GM21737 (cell line): ENCODE measurements at regions not wholly inside any gene's neighbourhood (a gene's known extent, or its start where the extent isn't known, plus 50 kb on each side); places are given as distances from the start of the nearest gene placed in this dataset.
"Not testable (repeated sequence)": the region's sequence is repeated elsewhere in the genome, so short reads cannot be mapped to it uniquely, and the experiment has no call there.

ENCODE experiments used
- ATAC-seq: cut with Tn5 transposase; IDR thresholded peaks from one replicate; pipeline ENCODE4 v1.9.1; 2021; ENCODE audit warnings: mild to moderate bottlenecking, moderate library complexity; ENCODE audit not compliant: unreplicated experiment

DNA sequence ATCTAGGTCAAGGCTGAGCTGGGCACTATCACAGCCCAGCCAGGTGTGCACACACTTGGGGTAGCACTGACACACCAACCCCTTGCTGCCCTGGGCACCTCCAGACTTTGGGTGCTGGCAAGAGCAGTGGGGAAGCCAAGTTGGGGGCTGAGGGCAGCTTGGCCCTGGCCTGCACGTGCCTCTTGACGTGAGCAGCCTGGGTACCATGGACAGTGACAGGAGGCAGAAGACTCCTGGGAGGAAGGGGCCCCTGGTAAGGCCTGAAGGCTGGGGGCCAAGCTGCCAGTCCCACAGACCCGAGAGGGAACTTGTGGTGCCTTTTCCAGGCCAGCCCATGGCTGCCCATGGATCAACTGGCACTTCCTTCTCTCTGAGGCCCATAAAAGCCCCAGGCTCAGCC is 124.1 kb upstream of the SFSWAP start:
- no peak for ATAC-seq

DNA sequence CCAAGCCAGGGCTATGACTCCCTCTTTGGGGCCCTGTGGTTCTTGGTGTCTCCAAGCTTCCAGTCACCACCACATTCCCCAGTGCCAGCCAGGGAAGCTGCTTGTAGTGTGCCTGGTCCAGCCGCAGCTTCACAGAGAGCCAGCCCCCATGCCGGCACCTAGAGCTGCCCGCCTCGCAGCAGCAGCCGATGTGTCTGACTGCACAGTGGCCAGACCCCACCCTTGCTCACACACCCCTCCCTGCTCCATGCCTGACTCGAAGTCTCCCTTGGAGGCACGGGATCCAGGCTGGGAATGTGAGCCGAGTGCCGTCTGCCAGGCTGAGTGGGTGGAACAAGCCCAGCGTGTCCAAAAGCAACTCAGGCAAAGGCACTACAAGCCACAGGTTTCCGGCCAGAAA is 123.3 kb upstream of the SFSWAP start:
- ATAC-seq: no peak

DNA sequence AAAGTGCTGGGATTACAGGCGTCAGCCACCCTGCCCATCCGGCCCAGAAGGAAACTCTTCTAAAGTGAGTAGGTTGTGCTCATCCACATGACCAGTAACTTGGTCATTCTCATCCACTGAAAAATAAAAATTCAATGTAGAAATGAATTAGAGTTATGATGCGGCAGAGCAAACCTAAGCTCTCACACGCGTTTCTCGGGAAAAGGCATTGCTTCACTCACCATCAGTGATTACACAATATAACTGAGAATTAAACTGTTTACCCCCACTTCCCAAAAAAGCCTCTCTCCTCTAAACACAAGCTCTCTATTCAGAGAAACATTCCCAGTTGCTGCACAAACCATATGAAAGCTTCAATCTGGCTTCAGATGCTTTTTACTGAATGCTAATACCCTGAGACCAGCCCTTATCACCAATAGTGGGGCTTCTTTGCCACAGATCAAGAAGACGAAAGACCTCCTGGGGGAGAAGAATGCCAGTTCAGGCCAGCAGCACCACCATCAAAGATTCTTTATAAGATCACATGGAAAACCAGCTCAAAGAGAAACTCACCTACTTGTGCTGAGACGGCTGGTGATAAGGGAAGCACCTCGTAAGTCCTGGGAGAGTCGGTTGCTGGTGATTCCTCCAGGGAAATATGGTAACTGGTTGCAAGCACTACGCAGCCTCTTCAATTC is 121.5 kb upstream of the SFSWAP start:
- ATAC-seq: no peak

DNA sequence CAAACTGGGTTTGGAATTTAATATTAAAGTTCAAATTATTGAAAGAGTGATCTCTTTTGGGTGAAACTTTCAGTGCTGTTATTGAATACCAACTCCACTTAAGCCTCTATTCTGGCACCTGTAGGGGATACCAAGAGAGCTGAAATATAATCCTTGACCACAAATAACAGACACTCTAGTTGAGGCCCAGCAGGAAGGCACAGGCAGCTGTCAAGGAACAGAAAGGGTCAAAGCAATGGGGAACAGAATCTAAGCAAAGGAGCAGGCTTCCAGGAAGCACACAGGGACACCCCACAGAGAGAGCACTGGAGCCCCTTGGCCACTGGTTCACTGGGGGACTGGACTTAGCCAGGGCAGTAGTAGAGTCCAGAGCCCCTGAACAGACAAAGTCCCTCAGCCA is 120.9 kb upstream of the SFSWAP start:
- no peak for ATAC-seq

DNA sequence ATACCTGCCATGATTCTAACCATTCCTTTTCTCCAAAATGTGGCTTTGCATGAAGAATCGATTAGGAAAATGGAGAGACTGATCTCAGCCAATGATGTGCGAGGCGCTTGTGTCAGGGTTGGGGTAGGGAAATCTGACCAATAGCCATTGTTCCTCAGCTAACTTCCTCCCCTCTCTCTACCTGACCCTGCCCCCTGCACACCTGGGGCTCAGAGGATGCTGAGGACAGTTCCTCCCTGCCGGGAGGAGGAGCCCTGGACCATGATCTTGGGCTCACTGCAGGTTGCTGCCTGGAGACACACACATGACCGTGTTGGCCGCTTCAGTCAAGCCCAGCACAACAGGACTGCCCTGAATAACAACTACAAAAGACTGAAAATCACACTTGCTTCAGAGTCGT is 119.8 kb upstream of the SFSWAP start:
- no peak for ATAC-seq

DNA sequence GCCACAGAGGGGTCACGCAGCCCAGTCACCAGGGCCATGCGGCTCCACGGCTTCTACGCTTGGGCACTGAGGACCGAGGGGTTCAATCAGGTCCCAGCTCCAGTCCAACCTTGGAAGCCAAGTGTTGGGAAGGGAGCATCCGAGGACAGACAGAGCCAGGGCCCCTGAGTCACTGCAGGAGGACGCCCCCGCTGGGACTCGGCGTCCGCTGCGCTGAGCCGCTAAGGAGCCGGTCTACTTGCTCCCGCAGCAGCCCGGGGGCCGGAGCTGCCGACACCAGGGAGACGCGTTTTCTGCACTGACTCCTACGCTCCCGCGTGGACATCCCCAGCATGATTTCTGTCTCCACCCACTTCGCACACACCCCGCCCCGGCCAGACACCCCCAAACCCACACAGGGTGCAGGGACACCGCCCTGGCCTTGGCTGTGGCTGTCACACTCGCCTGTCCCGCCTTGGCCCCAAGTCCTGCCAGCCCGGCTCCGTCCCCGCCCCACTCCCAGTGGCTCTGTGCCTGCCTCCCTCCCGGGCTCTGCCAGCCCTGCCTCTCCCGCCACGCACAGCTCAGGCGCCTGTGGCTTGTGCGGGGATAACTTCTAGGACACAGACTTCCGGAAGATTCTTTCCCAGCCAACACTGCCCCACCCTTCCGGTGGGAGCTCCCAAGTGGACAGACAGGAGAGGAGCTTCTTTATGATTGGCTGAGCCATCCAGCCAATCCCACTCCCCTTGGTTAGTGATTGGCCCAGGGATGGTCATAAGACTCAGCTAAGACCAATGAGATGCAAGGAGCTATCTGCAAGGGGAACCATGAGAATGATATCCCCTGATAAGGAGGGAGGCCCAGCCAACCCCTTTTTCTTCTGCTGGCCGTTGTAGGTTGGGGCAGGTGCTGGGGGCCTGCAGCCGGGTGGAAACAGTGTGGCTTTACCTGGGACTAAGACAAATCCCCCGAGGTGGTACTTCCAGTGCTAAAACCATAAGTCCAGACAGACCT is 118.9 kb upstream of the SFSWAP start:
- ATAC-seq: no peak

DNA sequence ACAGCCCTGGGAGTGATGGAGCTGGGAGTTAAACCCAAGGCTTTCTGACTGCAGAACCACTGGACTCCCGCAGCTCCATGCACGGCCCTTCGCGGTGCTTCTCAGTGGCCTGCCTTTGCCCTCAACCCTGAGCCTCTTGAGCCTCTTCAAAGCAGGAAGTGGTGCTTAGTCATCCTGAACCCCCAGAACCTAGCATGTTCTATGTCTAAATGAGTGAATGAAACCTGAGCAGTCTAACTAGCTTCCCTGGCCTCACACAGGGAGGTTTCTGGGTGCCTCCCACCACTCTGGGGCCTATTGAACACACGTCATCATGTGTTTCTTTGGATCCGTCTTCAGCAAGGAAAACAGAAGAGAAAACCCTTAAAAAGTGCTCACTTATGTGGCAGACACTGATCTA is 117.9 kb upstream of the SFSWAP start:
- peak; percentile 98 for ATAC-seq

DNA sequence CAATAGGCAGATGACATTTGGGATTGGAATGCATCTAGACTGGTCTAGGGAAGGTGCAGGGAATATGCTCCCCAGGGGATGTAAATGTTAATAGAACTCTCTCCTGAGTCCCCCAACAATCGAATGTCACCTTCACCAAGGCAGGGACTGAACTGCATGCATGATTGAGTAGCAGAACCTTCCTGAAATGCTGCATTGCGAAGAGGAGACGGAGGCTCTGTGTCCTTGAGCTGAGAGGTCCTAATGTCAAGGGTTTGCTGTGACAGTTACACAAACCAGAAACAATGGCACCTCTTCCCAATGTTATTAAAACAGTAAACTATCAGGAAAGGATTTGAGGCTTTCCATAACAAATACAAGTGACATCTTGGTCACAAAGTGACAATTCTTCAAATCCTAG is 117.5 kb upstream of the SFSWAP start:
- no peak for ATAC-seq

DNA sequence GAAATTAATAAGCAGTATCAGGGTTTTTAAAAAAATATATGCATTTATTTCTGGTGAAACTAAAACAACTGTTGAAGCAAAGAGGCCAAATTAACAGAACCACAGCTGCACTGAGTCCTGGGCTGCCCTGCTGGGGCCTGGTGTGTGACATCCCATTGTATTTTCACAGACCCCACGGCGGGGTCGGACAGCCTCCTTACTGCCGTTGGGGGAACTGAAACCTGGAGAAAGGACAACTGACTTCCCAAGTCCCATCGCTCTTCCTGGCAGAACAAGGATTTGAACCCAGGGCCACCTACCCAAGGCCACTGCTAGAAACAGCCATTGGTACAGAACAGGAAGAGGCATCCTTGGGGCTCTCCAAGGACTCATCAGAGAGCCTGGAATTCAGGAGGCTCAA is 114.8 kb upstream of the SFSWAP start:
- no peak for ATAC-seq

DNA sequence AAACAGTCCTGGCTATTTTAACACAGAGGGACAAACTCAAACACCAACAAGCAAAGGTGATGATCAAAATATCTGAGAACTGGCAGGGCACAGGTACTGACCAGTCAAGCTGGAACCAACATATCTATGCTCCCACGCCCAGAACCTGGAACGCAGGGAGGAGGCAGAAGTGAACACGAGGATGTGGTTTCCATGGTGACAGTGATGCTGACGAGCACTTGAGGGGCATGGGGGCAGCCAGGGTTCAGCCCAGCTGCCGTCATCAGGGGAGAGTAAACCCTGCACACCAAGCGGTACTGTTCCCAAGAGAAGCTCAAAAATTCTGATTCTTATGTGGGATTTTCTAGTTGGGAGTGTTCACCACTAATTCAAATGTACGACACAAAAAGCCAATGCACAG is 113.6 kb upstream of the SFSWAP start:
- no peak for ATAC-seq

DNA sequence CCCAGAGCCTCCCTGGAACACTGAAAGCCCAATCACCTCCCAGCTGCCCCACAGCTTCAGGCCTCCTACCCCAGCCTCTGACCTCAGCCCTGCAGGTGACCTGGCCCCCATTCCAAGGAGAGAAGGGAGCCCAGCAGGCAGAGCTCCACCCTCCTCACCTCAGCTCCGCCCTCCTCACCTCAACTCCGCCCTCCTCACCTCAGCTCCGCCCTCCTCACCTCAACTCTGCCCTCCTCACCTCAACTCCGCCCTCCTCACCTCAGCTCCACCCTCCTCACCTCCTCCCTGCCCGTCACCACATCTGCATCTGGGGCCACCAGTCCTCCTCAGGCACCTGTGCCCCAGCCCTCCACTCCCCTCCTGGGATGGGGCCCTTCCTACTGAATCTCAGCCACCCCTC is 112.2 kb upstream of the SFSWAP start:
- no peak for ATAC-seq

DNA sequence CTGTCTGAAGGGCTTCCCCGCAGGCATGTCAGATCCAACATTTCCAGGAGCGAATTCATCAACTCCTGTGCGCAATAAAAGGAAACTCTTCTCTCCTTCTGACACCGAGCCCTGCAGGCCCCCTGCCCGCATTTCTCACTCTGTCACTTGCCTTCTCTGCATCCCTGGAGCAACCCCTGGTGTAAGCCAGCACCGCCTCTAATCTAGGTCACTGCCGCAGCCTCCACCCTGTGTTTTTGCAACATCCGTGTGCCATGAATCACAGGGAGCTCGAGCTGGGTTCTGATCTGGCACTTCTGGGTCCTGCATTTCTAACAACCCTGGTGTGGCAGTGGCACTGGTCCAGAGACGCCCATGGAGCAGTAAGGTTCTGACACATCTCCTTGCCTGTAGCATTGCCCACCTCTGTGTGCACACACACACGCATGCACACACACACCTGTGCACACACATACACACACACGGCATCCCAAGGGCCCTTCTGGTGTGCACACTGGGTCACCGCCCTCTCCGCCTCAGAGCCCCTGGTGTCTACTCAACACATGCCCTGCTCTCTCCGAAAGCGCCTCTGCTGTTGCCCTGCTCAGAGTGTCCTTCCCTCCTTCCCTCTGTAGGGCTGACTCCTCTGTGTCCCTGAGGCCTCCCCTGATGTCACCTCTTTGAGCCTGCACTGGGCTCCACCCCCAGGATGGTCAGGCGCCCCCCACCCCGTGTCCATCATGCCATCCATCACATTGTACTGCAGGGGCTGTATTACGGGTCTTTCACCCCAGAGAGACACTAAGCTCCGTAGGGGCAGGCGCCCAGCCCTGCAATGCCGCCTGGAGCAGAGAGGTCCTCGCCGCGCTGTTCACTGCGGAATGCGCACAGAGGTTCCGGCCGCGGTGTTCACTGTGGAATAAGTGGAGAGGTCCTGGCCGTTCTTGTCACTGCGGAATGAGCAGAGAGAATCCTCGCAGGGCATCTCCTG is 111.4 kb upstream of the SFSWAP start:
- no peak for ATAC-seq

DNA sequence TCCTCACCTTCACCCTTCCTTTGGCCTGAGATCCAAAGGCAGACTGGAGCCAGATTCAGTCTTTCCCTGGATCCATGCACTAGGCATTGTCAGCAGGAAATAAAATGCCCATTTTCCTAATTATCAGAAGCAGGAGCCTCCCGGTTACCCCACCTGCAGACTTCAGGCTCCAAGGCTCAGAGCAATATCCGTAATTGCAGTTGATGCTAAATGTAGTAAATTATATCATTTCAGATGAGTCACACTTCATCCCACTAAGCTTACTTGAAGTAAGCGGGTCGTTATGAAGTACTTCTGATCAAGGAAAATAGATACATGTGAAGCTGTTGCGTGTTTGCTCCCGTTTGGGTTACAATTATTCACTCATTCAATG is 110.7 kb upstream of the SFSWAP start:
- no peak for ATAC-seq

DNA sequence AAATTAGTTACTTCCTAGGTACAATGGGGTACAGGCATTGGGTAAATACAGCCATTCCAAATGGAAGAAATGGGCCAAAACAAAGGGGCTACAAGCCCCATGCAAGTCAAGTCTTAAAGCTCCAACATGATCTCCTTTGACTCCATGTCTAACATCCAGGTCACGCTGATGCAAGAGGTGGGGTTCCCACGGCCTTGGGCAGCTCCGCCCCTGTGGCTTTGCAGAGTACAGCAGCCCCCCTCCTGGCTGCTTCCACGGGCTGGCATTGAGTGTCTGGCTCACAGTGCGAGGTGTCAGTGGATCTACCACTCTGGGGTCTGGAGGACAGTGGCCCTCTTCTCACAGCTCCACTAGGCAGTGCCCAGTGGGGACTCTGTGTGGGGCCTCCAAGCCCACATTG is 109.4 kb upstream of the SFSWAP start:
- ATAC-seq: not testable (repeated sequence)

DNA sequence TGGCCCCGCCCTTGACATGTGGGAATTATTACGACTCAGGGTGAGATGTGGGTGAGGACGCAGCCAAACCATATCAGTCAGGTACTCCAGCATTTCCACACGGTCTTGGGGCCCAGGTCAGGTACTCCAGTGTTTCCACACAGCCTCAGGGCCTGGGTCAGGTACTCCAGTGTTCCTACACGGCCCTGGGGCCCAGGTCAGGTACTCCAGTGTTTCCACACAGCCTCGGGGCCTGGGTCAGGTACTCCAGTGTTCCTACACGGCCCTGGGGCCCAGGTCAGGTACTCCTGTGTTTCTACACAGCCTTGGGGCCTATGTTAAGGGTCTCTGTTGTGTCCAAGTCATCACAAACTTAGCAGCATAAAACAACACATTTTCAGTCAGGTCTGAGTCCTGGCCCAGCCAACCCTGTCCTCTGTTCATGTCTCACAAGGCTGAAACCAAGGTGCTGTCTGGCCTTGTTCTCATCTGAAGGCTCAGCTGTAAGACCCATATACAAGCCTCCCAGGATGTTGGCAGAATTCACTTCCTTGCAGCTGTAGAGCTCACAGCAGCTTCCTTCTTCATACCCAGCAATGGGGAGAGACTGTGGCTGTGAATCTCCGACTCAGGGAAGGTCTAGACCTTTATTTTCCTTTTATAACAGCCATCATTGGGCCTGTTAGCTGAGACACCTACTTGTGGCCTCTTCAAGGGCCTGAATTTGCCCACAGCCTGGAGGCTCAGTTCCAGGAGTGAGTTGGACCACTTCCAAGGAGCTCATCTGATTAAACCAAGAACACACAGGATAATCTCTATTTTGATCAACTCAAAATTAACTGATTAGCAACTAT is 107.6 kb upstream of the SFSWAP start:
- no peak for ATAC-seq

DNA sequence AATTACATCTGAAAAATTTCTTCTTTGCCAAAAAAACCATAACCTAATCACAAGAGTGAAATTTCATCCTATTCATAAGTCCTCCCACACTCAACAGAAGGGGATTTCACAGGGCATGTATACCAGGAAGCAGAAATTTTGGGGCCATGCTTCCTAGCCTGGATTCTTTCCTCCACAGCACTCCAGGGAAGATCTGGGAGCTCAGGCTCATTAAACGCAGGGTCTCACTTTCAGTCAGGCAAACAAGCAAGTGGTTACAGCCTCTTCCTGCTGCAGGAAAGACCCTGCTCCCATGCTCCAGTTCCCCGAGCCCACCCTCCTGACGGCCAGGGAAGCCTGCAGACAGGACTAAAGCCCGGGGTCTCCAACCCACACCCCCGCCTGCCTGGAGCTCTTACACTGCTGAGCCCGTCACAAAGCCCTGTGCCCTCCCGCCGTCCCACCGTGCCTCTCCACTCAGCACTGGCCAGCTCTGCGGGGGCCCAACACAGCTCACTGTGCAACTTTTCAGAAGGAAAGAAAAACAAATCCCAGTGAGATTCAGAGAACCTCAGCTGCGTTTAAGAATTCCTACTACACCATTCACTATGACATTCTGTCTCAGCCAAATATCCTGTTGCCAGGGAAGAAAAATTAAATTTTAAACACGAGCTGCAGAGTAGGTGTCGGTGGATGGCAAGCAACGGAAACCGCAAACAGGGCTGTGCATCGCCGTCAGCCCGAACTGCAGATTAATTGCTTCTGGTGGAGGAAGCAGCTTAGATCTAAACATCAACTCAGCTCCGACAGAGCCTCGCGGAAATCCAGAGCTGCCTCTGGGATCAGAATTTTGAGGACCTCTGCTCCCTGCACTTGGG is 106.7 kb upstream of the SFSWAP start:
- ATAC-seq: no peak

DNA sequence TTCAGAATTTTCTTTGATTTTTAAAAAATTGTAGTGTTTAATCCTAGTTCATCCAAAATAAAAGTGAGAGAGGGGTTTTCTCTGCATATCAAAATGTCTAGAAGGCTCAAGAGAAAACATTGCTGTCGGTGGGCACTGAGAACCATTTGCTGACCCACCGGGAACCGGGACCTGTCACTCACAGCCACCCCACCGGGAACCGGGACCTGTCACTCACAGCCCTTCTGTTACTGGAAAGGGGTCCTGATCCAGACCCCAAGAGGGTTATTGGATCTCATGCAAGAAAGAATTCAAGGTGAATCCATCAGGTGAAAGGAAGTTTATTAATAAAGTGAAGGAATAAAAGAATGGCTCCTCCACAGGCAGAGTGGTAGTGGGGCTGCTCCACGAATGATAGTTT is 106.0 kb upstream of the SFSWAP start:
- ATAC-seq: no peak

DNA sequence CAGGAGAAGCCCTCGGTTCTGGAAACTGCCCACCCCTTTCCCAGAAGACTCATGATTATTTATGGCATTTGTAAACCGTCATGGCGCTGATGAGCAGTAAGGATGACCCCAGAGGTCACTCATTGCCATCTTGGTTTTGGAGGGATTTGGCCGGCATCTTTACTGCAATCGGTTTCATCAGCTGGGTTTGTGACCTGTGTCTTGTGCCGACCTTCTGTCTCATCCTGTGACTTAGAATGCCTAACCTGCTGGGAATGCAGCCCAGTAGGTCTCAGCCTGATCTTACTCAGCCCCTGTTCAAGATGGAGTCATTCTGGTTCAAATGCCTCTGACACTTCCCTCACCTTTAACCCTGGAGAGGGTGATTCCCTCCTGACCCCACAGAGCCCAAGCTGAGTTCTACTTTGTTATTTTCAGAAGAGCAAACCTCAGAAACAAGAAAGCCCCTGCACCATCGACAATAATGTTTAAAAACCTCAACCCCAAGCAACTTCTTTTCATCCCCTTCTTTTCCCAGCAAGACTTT is 105.5 kb upstream of the SFSWAP start:
- ATAC-seq: no peak

DNA sequence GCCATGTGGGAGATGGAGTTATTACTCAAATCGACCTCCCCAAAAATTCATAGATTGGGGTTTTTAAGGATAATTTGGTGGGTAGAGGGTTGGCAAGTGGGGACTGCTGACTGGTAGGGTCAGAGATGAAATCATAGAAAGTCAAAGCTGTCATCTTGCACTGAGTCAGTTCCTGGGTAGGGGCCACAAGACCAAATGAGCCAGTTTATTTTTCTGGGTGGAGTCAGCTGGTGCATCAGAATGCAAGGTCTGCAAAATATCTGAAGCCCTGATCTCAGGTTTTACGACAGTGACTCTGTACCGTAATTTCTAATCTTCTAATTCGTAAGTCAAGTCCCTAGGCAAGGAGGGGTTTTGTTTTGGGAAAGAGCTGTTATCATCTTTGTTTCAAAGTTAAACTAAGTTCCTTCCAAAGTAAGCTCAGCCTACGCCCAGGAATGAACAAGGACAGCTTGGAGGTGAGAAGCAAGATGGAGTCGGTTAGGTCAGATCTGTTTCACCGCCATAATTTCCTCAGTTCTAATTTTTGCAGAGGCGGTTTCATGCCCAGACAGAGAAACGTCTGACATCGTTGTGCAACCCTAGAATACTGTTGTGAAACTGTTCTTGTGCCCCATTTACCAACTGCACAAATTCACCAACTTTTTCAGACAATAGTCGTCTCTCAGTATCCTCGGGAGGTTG is 104.5 kb upstream of the SFSWAP start:
- ATAC-seq: no peak
